ENCODE measurements at regions not wholly inside any gene's neighbourhood (a gene's known extent, or its start where the extent isn't known, plus 50 kb on each side); places are given as distances from the start of the nearest gene placed in this dataset.

GRCh38 chr2:173605994-173606393 lies 251.3 kb downstream of the CDCA7 start:
- TF ChIP-seq SUZ12 (IDR thresholded peaks at IDR 0.05; ENCODE audit: extremely low read depth, insufficient read depth, insufficient read length) (no peak), ZNF274 (IDR thresholded peaks at IDR 0.05; ENCODE audit: low read depth, low read length) (no peak), YY1 (IDR thresholded peaks at IDR 0.05; ENCODE audit: insufficient read depth, insufficient read length) (no peak)
